SIG-M5 treated with dmso at 0.1 percent for 504 hours (cell line): ENCODE measurements at regions not wholly inside any gene's neighbourhood (a gene's known extent, or its start where the extent isn't known, plus 50 kb on each side); places are given as distances from the start of the nearest gene placed in this dataset.

Source experiments
- DNase-seq: peaks from one replicate; lab custom pipeline; 2025; ENCODE audit not compliant: unreplicated experiment; lab: John Stamatoyannopoulos, UW

DNA sequence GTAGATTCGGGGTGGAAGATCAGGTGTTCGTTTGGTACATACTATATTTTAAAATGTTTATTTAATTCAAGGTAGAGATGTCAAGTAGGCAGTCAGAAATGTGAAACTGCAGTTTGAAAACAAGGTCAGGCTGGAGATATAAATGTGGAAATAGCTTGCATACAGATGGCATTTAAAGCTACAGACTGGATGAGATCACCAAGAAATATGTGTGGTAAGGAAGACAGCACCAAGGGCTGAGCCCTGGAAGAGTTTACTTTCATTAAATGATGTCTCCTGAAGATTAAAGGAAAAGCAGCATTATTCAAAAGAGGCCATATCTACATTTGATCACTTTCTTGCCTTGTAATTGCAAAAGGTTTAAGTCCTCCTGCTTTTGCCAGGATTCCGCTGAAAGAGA lies 271.3 kb downstream of the PTBP2 start:
- no peak for DNase-seq

DNA sequence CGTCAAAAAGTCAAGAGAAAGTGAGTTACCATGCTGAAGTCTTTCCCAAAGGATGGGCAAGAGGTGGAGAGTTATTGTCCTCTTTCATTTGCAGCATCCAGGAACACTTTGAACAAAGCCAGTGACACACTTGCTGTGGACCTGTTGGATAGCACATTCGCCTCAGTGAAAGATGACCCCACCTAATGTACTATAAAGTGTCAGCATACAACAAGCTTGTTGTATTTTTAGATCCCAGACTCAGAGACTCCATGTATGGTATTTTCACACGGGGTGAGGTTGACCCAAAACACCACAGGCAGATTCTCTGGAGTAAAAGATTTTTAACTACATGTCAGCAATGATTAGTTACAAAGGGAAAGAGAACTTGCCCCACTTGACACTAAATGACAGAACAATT lies 273.8 kb downstream of the PTBP2 start:
- DNase-seq: no peak

DNA sequence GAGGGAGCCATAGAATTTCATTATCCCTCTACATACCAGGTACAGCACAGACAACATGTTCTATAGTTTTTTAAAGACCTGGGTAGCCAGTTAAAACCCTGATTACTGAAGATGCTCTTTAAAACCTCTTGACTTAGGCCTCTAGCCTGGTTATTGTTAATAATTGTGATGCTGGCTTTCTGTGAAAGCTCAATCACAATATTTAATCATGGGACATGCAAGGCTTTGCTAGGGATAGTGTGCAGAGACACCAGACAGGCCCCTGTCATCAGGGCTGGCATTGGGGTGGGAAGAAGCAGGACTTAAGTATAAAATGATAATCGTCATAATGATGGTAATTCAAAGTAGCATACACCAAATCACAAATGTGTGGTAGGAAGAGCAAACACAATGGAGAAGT lies 274.4 kb downstream of the PTBP2 start:
- DNase-seq: no peak

DNA sequence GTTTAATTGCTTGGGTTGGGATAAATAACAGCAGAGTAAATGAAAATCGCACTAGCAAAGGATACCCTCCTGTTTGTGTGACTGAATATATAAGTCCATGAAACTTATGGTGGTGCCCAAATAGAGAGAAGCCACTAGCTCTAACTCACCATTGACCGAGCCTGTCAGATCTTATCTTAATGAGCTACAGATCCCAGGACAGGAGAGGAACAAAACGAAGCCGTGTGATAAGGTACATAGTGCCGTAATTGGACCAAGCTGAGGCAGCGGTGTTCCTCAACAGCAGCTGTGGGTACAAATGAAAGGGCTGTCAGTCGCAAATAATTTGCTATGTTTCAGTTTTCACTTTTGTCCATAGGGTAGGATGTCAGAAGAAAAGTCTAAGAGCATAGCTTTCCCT lies 276.1 kb downstream of the PTBP2 start:
- no peak for DNase-seq

DNA sequence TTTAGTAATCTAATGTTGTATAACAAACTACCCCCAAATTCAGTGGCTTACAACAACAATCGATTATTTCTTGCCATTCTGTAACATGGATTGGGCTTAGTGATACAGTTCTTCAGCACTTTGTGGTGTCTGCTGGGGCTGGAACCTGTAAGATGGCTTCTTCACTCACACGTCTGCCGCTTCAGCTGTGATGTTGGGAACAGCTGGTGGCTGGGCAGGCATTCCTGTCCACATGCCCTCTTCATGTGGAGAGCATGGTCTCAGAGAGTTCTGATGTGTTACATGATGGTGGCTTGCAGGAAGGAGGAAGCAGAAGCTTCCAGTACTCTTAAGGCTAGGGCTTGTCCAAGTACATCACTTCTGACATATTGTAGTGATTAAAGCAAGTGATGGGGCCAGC lies 276.9 kb downstream of the PTBP2 start:
- no peak for DNase-seq

DNA sequence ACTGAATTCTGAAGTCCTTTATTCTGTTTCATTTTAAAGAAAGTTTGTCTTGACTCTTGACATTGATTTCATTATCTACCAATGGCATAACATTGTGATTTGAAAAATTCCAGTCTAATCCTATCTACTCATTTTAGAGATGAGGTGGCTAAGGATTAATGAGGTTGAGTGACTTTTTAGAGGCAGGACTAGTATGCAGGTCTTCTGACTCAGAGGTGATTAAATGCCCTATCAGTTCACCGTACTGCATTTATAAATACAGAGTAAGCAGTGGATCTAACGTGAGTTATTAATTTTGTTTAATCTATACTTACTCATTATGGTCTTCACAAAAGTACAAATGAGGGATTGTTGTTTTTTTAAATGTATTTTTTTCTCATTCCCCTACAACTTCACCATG lies 277.6 kb downstream of the PTBP2 start:
- DNase-seq: no peak

DNA sequence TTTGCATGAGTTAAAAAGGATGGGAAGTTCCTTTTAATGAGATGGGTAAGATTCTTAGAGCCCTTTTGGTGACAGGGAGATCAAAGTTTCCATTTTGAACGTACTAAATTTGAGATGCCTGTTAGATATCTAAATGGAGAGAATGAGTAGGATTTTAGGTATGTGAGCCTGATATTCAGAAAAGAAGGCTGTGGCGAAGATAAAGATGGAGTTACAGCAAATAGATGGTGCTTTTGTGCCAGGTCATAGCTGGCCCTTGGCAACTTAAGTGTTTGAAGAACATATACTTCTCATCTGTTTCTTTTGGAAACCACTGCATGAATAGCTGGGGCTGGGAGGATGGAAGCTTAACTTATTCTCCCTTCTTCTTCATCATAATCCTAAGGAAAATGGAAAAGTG lies 282.5 kb downstream of the PTBP2 start:
- DNase-seq: no peak

DNA sequence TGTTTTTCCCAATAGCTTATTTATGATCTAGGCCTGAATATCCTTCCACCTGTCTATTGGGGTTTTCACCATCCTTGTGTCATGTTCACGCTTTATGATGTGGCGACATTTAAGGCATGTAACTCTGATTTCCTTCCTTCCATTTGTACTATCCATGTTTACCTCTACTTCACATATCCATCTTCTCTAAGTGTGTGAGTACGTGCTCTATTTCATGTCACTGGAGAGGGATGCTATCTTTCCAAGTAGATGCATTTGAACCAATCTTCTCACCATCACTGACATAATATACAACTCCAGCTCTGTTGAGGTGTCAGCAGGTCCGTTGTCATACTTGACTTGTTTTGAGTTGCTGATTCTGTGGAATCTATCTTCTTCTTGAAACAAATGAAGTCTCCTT lies 283.2 kb downstream of the PTBP2 start:
- no peak for DNase-seq

DNA sequence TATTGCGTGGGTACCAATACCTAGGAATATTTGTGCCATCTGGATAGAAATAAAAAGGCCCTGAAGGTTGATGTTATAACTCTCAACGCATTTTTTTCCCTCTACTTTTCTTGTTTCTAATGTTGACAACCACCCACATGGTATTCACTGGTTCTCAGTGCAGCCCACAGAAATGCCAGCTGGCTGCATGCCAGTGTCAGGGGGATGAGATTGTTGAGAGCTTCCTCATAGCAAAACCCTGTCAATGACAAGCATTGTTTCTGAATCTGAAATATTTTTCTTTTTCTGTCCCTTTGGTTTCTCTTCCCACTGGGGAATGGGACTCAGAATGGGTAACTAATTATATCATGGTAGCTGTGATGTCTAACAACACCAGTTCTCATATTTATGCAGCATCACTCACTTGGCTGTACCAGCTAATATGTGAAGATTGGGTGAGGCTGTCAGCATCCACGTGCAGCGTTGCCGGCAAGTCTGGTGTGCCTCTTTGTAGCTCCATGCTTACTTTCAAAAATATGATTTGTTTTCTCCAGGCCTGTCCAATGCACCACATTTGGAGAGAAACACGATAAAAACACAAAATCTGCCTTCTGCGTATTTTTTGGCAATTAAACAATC lies 284.6 kb downstream of the PTBP2 start:
- no peak for DNase-seq

DNA sequence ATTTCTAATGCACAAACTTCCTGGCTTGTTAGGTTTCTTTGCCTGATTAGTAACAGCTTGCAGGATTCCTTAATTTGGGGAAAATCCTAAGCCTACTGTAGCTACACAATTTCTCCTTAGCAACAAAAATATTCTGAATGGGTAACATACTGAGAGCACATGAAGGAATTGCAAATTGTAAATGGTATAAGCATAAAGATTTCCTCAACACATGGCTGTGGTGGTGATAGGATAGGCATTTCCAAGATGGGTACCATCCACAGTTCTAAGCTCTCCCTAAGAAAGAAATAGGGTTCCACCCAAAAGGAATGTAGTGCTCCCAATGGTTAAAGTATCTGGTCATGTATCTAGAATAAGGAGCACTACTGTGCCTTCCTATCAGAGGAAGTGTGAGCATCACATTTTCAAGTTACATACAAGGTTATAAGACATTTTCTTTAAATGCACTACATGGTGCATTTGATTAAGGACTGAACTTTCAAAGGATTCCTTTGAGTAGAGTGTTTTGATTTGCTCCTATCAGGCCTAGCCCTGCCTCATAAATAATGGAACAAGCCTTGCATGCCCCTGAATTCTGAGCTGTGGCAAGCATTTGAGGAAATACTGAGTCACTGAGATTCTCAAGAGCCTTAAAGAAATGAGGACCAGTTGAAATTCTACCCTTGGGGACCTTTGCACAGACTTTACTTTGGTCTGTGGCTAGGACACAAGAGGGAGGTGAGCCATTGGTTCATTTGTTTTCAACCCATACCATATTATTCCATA lies 286.4 kb downstream of the PTBP2 start:
- DNase-seq: no peak

DNA sequence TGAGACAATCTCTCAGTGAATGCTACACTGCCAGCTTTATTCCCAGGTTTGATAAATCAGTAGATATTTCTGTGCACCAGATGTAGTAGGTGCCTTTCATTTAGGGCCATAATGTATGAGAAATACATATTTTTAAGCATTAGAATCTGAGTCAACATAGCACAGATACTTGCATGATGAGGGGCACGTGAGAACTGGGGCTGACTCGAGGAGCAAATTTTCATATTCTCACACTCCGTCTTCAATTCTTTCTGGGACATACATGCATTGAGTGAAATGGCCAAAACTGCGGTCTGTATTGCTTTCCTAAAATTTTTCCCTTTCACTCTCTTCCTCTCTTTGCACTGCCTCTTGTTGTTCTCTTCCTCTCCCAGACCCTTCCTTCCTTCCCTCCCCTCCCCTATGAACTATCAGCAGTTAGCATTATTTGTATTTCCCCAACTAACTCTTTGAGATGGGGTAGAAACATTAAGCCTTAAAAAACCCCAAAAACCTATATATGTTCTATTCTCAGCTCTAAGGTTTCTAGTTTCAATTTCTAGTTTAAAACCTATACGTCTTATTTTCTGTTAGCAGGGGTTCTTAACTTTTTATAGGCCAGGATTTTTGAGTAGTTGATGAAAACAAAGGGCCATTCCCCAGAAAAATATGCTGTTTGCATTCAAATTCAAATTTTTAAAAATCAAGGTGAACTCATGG lies 289.1 kb downstream of the PTBP2 start:
- DNase-seq: no peak

DNA sequence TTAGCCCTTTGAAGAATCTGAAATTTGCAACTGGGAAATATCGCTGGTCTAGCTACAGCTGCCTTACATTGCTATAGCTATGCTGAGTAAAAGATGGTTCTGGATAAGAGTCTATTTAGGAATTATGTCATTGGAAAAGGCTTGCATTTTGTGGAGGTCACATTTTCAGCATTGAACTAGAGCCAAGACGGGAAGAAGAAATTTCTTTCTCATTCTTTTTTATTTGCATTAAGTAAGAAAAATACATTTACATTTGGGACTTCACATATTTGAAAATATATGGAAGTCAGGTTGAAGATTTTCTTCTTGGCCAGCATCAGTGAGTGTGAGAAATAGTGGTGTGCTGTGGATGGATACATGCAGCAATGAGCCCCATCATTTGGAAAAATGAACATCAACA lies 291.6 kb downstream of the PTBP2 start:
- no peak for DNase-seq

DNA sequence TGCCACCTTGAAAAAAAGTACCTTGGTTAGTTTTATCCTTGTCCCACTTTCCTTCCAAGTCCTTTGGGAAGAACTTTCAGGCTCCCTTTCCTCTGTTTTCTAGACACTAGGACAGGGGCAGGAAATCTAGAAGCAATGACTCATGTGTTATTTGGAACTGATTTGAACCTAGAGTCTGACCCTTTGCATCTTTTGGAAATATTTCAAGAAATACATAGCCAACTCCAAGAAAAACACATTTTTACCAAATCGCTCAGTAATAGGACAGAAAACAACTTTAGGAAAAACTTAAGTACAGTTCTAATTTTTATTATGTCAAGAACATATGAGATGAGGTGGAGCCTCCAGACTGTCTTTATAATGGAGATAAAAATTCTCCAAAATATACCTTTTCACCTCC lies 292.4 kb downstream of the PTBP2 start:
- DNase-seq: no peak

DNA sequence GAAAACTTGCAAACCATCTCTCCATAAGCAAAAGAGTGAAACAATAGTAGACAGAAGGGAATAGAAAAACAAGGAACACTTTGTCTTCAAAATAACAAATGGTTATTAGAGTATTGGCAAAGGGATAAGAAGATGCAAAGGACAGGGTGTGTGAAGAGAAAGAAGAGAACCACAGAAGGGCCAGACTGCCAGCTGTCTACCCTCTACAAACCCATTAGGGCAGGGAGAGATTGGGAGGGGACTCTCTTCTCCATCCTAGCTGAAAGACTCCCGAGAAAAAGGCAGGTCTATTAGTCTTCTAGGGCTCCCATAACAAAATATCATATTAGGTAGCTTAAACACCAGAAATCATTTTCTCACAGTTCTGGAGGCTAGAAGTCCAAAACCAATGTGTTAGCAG lies 292.8 kb downstream of the PTBP2 start:
- DNase-seq: no peak

DNA sequence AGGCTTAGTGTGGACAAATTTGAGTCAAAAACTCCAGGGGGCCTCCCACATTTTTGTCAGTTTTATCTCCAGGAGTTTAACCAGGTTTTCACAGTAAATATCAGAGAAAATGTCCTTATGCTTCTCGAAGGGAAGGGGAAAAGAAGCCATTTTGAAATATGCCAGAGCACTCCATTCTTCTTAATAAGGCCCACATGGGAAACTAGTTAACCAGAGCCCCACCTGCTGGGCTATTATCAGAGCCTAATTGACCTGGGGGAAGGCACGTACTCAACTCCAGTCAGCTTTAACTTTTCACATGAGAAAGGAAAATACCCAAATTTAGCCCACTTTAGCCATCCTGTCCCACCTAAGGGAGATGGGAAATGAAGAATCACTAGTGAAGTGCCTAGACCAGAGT lies 296.3 kb downstream of the PTBP2 start:
- DNase-seq: no peak
